HL-60/S4 treated with phorbol 12-myristate 13-acetate at 8.2 ng/mL for 4 days and 3 days (cell line): ENCODE measurements at regions not wholly inside any gene's neighbourhood (a gene's known extent, or its start where the extent isn't known, plus 50 kb on each side); places are given as distances from the start of the nearest gene placed in this dataset.
"Not testable (repeated sequence)": the region's sequence is repeated elsewhere in the genome, so short reads cannot be mapped to it uniquely, and the experiment has no call there.

Experiments used
- in situ Hi-C: fragments of 300-500 bp; cut with MboI; formaldehyde crosslinking; loops from 2 replicates; pipeline ENCODE4 v1.15.0; 2022; ENCODE audit warnings: low sequenced_read_pairs

GRCh38 chr6:148022279-148022678, 320.4 kb upstream of the SASH1 start:
- in situ Hi-C loops, result not testable (repeated sequence)

- in situ Hi-C loops, result no loop called here
Observed at GRCh38 chr6:148027201-148027600, 315.4 kb upstream of the SASH1 start.

DNA sequence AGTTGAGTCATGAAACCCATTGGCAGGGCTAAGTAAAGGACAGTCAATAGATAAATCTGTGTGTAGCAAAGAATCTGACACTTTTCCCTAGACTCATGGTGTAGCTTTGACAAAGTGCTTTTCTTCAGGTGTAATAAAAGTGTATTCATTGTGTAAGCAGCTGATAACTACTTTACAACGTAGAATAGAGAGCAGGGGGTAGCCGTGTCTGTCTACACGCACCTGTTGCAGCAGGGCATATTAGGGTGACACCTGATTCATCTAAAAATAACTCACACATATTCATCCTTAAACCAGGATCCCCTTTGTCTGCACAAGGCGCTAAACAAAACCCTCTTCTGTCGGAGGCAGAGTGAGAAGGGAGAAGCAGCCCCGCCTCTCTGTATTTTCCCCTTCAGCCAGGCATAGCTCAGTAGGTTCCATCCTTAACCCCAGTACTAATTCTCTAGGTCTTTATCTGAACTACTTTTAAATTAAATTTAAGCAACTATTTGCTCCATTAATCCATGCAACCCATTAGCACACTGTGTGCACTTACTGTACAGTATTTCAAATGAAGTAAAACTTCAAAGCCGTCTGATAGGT, 306.7 kb upstream of the SASH1 start:
- in situ Hi-C loops, result no loop called here

DNA sequence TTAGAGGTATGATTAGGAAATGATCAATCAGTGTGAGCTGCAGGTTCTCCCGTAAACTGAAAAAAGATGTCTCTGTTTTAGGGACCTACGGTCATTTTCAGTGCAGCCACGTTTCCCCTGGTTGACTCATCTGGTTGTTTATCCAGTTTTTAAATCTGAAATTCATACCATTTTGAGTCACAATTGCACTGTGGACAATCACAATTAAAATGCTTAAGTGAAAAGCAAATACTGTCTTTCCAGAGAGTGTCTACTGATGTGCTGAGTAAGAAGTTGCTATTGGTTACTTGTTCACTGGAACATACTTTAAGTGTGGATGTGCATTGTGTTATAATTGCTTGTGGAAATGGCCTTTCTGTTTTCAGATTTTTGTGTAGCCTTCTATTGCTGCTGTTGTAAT, 305.1 kb upstream of the SASH1 start:
- in situ Hi-C loops, result no loop called here

GRCh38 chr6:148041546-148041945, 301.1 kb upstream of the SASH1 start:
- in situ Hi-C loops, result no loop called here

DNA sequence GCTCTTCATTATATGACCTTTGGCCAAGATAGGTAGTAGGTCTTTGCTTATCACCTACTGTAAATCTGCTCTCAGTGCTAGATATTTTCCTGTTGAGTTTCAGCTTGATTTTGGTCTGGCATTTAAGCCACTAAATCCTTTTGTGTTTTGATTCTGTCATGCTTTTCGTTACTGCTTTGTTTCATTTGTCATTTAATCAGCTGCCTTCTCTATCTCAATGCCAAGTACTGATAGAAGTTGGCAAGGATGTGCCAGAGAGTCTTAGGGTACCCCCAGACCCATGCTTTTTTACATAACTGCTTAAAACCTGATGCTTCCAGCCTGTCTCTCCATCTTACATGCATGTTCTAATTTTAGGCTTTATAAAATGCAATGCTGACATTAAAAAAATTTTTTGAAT, 300.1 kb upstream of the SASH1 start:
- in situ Hi-C loops, result no loop called here

GRCh38 chr6:148044261-148044751, 298.3 kb upstream of the SASH1 start:
- in situ Hi-C loops, result no loop called here

GRCh38 chr6:148044921-148045320, 297.7 kb upstream of the SASH1 start:
- in situ Hi-C loops, result no loop called here

DNA sequence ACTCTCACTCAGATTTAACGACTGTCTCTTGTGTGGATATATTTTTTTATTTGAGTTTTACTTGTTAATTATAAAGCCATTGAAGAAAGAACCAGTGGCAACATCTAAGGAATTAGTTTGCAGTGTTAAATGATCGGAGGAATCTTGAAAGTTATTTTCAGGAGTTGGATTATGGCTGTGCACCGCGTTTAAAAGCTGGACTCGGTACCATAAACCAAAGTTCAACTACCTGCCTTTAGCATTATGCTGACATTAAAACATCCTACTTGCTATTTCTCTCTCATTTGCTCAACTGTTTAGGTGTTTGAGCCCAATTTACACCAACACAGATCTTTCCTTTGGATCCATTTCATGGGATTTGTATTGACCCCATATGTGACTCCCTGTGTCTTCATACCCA, 289.4 kb upstream of the SASH1 start:
- in situ Hi-C loops, result no loop called here

DNA sequence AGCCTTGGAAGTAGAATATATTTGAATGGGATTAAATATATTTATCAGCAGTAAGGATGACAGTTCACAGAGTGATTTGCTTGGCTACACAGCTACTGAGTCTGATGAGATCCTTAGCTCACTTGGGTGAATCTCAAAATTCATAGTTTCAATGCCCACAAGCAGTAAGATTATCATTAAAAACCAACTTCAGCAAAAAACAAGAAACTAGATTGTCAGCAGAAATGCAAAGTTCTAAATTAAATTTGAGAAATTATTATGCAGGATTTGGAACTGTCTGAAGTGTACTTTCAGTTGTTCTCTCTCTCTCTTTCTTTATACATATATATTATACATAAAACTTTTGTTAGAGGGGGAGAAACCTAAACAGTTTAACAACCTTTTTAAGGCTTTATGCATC, 288.8 kb upstream of the SASH1 start:
- in situ Hi-C loops, result no loop called here

DNA sequence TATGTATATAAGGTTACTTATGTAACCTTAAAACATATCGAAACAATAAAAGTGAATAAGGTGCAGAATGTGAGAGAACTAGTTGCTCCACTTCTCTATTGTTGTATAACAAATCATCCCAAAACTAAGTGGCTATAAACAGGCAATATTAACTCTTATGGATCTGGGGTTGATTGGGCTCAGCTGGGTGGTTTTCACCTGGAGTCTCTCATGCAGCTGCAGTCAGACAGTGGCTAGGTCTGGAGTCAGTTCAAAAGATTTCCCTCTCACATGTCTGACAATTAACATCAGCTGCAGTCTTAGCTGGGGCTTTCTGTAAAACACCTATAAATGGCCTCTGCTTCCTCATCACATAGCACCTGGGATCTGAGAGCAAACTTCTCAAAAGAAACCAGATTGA, 288.4 kb upstream of the SASH1 start:
- in situ Hi-C loops, result no loop called here

- in situ Hi-C loops, result no loop called here
Observed at GRCh38 chr6:148055419-148055818, 287.2 kb upstream of the SASH1 start.

DNA sequence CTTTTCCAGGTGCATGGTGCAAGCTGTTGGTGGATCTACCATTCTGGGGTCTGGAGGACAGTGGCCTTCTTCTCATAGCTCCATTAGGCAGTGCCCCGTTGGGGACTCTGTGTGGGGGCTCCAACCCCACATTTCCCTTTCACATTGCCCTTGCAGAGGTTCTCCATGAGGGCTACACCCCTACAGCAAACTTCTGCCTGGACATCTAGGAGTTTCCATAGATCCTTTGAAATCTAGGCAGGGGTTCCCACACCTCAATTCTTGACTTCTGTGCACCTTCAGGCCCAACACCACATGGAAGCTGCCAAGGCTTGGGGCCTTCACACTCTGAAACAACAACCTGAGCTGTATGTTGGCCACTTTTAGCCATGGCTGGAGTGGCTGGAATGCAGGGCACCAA, 282.8 kb upstream of the SASH1 start:
- in situ Hi-C loops, result no loop called here

GRCh38 chr6:148064406-148065134, 278.1 kb upstream of the SASH1 start:
- in situ Hi-C loops, result no loop called here

DNA sequence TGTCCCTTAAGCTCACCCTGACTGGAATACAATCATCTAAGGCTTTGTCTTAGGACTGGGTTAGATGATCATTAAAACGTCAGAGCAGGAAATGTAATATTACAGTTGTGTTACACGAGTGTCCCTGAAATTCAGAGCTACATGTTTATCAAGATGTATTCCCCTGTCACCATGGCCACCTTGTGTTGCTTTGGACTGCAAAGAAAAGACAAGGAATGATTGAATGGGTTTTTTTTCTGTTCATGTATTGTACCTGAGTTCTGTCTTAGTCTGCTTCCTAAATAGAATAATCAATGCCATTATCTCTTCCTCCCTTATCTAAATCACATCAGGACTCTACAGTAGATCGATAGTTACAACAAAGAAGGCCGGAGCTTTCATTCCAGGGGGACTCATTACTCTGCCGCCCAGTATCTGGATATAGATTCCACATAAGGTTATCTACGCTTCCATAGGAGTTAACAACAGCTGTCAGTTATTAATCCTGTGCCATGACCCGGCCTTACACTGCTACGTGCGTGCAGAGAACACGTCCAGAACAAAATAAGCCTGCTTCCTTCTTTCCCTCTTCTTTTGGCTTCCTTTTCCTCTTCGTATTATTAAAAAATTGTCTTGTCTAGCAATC, 274.1 kb upstream of the SASH1 start:
- in situ Hi-C loops, result no loop called here

- in situ Hi-C loops, result no loop called here
Observed at GRCh38 chr6:148069256-148069655, 273.4 kb upstream of the SASH1 start.

- in situ Hi-C loops, result no loop called here
Observed at GRCh38 chr6:148074291-148074690, 268.3 kb upstream of the SASH1 start.

DNA sequence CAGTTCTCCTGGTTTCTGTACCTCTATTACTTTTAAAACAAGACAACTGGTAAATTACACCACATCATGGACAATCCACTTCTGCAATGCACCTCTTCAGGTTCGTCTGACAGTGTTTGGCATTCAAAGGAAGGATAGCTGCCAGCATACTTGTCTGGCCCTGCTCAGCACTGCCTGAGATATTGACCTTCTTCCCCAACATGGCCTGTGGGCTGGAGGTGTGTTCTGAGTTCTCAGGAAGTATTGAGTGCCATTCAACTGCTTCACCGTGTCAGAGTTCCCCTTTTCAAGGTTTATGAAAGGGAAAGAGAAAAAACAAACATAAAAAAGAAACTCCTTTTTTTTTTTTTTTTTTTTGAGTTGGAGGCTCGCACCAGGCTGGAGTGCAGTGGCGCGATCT, 267.9 kb upstream of the SASH1 start:
- in situ Hi-C loops, result no loop called here

- in situ Hi-C loops, result no loop called here
Observed at GRCh38 chr6:148075352-148075751, 267.3 kb upstream of the SASH1 start.

- in situ Hi-C loops, result no loop called here
Observed at GRCh38 chr6:148076051-148076450, 266.6 kb upstream of the SASH1 start.

- in situ Hi-C loops, result no loop called here
Observed at GRCh38 chr6:148080315-148080714, 262.3 kb upstream of the SASH1 start.

- in situ Hi-C loops, result no loop called here
Observed at GRCh38 chr6:148081076-148081475, 261.6 kb upstream of the SASH1 start.
